HTR-8/SVneo (cell line): ENCODE measurements at regions not wholly inside any gene's neighbourhood (a gene's known extent, or its start where the extent isn't known, plus 50 kb on each side); places are given as distances from the start of the nearest gene placed in this dataset.
A peak's percentile ranks its signal among the peaks of the same experiment; 100 is the strongest.

Source experiments
- DNase-seq: peaks from one replicate; pipeline ENCODE4 v3.0.0; 2011; ENCODE audit warnings: low spot score, mixed read lengths; ENCODE audit not compliant: insufficient read length
- FAIRE-seq: peaks from 2 replicates; lab custom pipeline; 2011; peaks lifted over from hg19 to GRCh38; lab: Jason Lieb, UNC

- FAIRE-seq (no peak), DNase-seq (no peak)
These were observed 239.4 kb upstream of the ZPLD1 start for GRCh38 chr3:102195198-102195948.

- no peak for FAIRE-seq
- DNase-seq: no peak
These were observed 234.7 kb upstream of the ZPLD1 start for GRCh38 chr3:102200126-102200525.

- no peak for FAIRE-seq
- no peak for DNase-seq
These were observed 234.3 kb upstream of the ZPLD1 start for GRCh38 chr3:102200560-102200959.

GRCh38 chr3:102205647-102206046 is 229.2 kb upstream of the ZPLD1 start:
- no peak for FAIRE-seq

GRCh38 chr3:102206511-102207031 is 228.2 kb upstream of the ZPLD1 start:
- FAIRE-seq (no peak), DNase-seq (no peak)

More at GRCh38 chr3:102205647-102206046, 229.2 kb upstream of the ZPLD1 start:
- no peak for DNase-seq

GRCh38 chr3:102207151-102207571 is 227.7 kb upstream of the ZPLD1 start:
- no peak for DNase-seq
- FAIRE-seq: no peak

GRCh38 chr3:102215166-102215565 is 219.6 kb upstream of the ZPLD1 start:
- DNase-seq: no peak
- no peak for FAIRE-seq

GRCh38 chr3:102223132-102223531 is 211.7 kb upstream of the ZPLD1 start:
- no peak for DNase-seq
- FAIRE-seq: no peak

- FAIRE-seq: no peak
- peak; percentile 14 for DNase-seq
These were observed 210.6 kb upstream of the ZPLD1 start for GRCh38 chr3:102224171-102224570.

GRCh38 chr3:102225005-102225404 is 209.8 kb upstream of the ZPLD1 start:
- FAIRE-seq (no peak), DNase-seq (no peak)

GRCh38 chr3:102225407-102226132 is 209.2 kb upstream of the ZPLD1 start:
- DNase-seq (peak; percentile 36), FAIRE-seq (no peak)

GRCh38 chr3:102226463-102226862 is 208.4 kb upstream of the ZPLD1 start:
- DNase-seq (no peak), FAIRE-seq (no peak)

GRCh38 chr3:102229062-102229655 is 205.7 kb upstream of the ZPLD1 start:
- FAIRE-seq (no peak), DNase-seq (peak; percentile 40)

- DNase-seq: no peak
- no peak for FAIRE-seq
These were observed 204.8 kb upstream of the ZPLD1 start for GRCh38 chr3:102230057-102230456.

- FAIRE-seq: no peak
- no peak for DNase-seq
These were observed 200.9 kb upstream of the ZPLD1 start for GRCh38 chr3:102233881-102234280.

GRCh38 chr3:102235679-102236078 is 199.1 kb upstream of the ZPLD1 start:
- no peak for DNase-seq
- FAIRE-seq: no peak

- no peak for DNase-seq
- FAIRE-seq: no peak
These were observed 197.6 kb upstream of the ZPLD1 start for GRCh38 chr3:102237181-102237580.

GRCh38 chr3:102237838-102238237 is 197.0 kb upstream of the ZPLD1 start:
- no peak for FAIRE-seq
- DNase-seq: no peak

GRCh38 chr3:102238362-102238761 is 196.5 kb upstream of the ZPLD1 start:
- FAIRE-seq (no peak), DNase-seq (no peak)

GRCh38 chr3:102240720-102241119 is 194.1 kb upstream of the ZPLD1 start:
- FAIRE-seq (no peak), DNase-seq (no peak)
